ENCODE measurements at regions not wholly inside any gene's neighbourhood (a gene's known extent, or its start where the extent isn't known, plus 50 kb on each side); places are given as distances from the start of the nearest gene placed in this dataset.

DNA sequence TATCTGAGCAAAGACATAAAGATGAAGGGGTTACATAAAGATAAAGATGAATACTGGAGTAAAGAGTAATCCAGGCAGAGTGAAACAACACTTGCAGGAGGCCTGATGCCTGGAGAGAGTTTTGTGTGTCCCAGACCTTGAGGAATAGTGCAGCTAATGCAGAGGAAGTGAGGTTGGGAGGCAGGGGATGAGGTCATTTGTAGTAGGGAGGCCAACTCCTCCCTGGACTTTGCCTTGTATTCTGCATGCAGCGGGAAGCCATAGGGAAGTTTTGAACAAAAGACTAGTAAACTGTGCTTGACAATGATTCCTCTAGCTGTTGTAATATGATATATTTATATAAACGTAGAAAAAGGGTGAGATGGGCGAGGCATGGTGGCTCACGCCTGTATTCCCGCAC lies 356.6 kb downstream of the KCNJ2 start:
- Histone ChIP-seq H2AFZ (ENCODE audit: insufficient read depth, low read depth, low read length, poor library complexity, severe bottlenecking) (no peak overlapping the region), H4K20me1 (ENCODE audit: control insufficient read depth, insufficient read depth, low read length, poor library complexity, severe bottlenecking) (no peaks in the 10 kb centered on the region), H3K4me1 (ENCODE audit: control insufficient read depth in 2 of 2, insufficient read depth in 2 of 2, low read length in 2 of 2) (peaks cover 6 to 7% of the 10 kb centered on the region in 2 donors), H3K27ac (ENCODE audit: low read length in 2 of 2) (no peak overlapping the region), H3K9ac (ENCODE audit: low read length) (no peak overlapping the region), H3K36me3 (replicated peaks in 1 of 2; ENCODE audit: control extremely low read depth in 1 of 2, control insufficient read depth in 1 of 2, extremely low read depth in 1 of 2, insufficient read depth in 2 of 2, low read length in 1 of 2) (no peaks in the 10 kb centered on the region), H3K4me3 (ENCODE audit: control extremely low read depth in 1 of 5, extremely low read depth in 1 of 5, insufficient read depth in 1 of 5, low read depth in 2 of 5, low read length in 4 of 5) (no peak overlapping the region), H3K79me2 (ENCODE audit: control insufficient read depth, insufficient read depth, low read length) (no peaks in the 10 kb centered on the region), H3K9me3 (ENCODE audit: control extremely low read depth in 1 of 3, control insufficient read depth in 2 of 3, insufficient read depth in 1 of 3, low read length in 2 of 3) (no peaks in the 10 kb centered on the region), H3K27me3 (replicated peaks in 1 of 4; ENCODE audit: control extremely low read depth in 1 of 4, control insufficient read depth in 3 of 4, insufficient read depth in 4 of 4, low read length in 3 of 4) (no peaks in the 10 kb centered on the region), H3K4me2 (replicated peaks; ENCODE audit: low read depth, low read length, poor library complexity, severe bottlenecking) (no peak overlapping the region)
- Mint-ChIP-seq H3K27me3 (no peaks in the 10 kb centered on the region), H3K4me3 (no peak overlapping the region), H3K9me3 (ENCODE audit: insufficient read depth) (no peaks in the 10 kb centered on the region), H3K4me1 (peaks cover 6% of the 10 kb centered on the region), H3K27ac (no peak overlapping the region)
- POLR2A ChIA-PET = no interaction called here
- intact Hi-C loops (cut with micrococcal nuclease) = no loop called here
- DNase-seq (no peak), ATAC-seq (ENCODE audit: low read depth) (no peak)
- 100% methylated on average over 3 of the region's 5 CpGs for WGBS (ENCODE audit: insufficient coverage)
- TF ChIP-seq EZH2 (IDR thresholded peaks at IDR 0.05; ENCODE audit: borderline replicate concordance, insufficient read depth, low read depth, low read length, poor library complexity, severe bottlenecking) = no peak
- TF ChIP-seq, protein P1, sequence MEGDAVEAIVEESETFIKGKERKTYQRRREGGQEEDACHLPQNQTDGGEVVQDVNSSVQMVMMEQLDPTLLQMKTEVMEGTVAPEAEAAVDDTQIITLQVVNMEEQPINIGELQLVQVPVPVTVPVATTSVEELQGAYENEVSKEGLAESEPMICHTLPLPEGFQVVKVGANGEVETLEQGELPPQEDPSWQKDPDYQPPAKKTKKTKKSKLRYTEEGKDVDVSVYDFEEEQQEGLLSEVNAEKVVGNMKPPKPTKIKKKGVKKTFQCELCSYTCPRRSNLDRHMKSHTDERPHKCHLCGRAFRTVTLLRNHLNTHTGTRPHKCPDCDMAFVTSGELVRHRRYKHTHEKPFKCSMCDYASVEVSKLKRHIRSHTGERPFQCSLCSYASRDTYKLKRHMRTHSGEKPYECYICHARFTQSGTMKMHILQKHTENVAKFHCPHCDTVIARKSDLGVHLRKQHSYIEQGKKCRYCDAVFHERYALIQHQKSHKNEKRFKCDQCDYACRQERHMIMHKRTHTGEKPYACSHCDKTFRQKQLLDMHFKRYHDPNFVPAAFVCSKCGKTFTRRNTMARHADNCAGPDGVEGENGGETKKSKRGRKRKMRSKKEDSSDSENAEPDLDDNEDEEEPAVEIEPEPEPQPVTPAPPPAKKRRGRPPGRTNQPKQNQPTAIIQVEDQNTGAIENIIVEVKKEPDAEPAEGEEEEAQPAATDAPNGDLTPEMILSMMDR (IDR thresholded peaks at IDR 0.05) = no peak
- CTCF ChIA-PET = no interaction called here

DNA sequence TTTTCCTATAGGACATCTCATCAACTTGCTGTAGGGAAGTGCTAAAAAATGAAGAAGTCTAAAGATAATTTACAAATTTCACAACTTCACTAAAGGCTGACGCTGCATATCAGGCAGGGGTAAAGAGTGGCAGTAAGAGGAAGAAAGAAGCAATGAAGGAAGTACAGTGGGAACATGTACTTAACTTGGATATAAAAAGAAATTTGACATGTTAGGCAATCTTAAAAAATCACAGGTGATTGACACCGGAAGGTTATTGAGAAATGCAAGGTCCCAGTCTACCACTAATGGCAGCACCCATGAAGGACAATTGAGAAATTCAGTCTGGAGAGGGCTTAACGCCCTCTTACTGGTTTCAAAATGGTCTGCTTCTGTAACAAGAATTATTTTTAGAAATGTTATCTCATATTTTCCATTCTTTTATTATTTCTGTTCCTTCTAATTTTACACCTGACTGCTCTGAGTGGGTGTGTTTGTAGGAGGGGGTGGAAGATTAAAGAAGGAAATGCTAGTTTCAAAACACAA lies 358.1 kb downstream of the KCNJ2 start:
- Mint-ChIP-seq H3K27ac (no peak overlapping the region), H3K4me3 (no peak overlapping the region), H3K9me3 (ENCODE audit: insufficient read depth) (no peaks in the 10 kb centered on the region), H3K27me3 (no peaks in the 10 kb centered on the region), H3K4me1 (peaks cover 6% of the 10 kb centered on the region)
- TF ChIP-seq, protein P1 (IDR thresholded peaks at IDR 0.05) = no peak
- no peak for TF ChIP-seq EZH2 (IDR thresholded peaks at IDR 0.05; ENCODE audit: borderline replicate concordance, insufficient read depth, low read depth, low read length, poor library complexity, severe bottlenecking)
- Histone ChIP-seq H3K9ac (ENCODE audit: low read length) (no peak overlapping the region), H4K20me1 (ENCODE audit: control insufficient read depth, insufficient read depth, low read length, poor library complexity, severe bottlenecking) (no peaks in the 10 kb centered on the region), H3K27ac (ENCODE audit: low read length in 2 of 2) (no peak overlapping the region), H3K27me3 (replicated peaks in 1 of 4; ENCODE audit: control extremely low read depth in 1 of 4, control insufficient read depth in 3 of 4, insufficient read depth in 4 of 4, low read length in 3 of 4) (no peaks in the 10 kb centered on the region), H3K79me2 (ENCODE audit: control insufficient read depth, insufficient read depth, low read length) (no peaks in the 10 kb centered on the region), H3K4me2 (replicated peaks; ENCODE audit: low read depth, low read length, poor library complexity, severe bottlenecking) (no peak overlapping the region), H3K36me3 (replicated peaks in 1 of 2; ENCODE audit: control extremely low read depth in 1 of 2, control insufficient read depth in 1 of 2, extremely low read depth in 1 of 2, insufficient read depth in 2 of 2, low read length in 1 of 2) (no peaks in the 10 kb centered on the region), H2AFZ (ENCODE audit: insufficient read depth, low read depth, low read length, poor library complexity, severe bottlenecking) (no peak overlapping the region), H3K4me3 (ENCODE audit: control extremely low read depth in 1 of 5, extremely low read depth in 1 of 5, insufficient read depth in 1 of 5, low read depth in 2 of 5, low read length in 4 of 5) (no peak overlapping the region), H3K9me3 (ENCODE audit: control extremely low read depth in 1 of 3, control insufficient read depth in 2 of 3, insufficient read depth in 1 of 3, low read length in 2 of 3) (no peaks in the 10 kb centered on the region), H3K4me1 (ENCODE audit: control insufficient read depth in 2 of 2, insufficient read depth in 2 of 2, low read length in 2 of 2) (peaks cover 6 to 7% of the 10 kb centered on the region in 2 donors)
- no peak for DNase-seq
- intact Hi-C loops (cut with micrococcal nuclease) = no loop called here
- CTCF ChIA-PET = no interaction called here
- ATAC-seq (ENCODE audit: low read depth) = no peak
- POLR2A ChIA-PET = no interaction called here
- no CpG with 5 or more reads among the region's 3 CpGs for WGBS (ENCODE audit: insufficient coverage)

All from B cell (primary cell).